Body of pancreas (tissue), 4 donors: ENCODE measurements at regions not wholly inside any gene's neighbourhood (a gene's known extent, or its start where the extent isn't known, plus 50 kb on each side); places are given as distances from the start of the nearest gene placed in this dataset.

Source experiments
- ATAC-seq: fragments of 150-250 bp; one replicate; pipeline ENCODE4 v1.9.1; 2016
- DNase-seq, 4 donors: peaks; one replicate each; pipeline ENCODE4 v3.0.0-alpha.2; 2019
- H3K27ac ChIP-seq, 4 donors: fragments of 200-600 bp; sonication (generic); 1 replicate in 3 of 4; 2 replicates in 1 of 4; pipeline versions ENCODE4 v1.5.1 to v1.6.1; 2016 to 2019; ENCODE audit warnings: mild to moderate bottlenecking in 1 of 4, mixed read lengths in 1 of 4, moderate library complexity in 1 of 4
- H3K27me3 ChIP-seq, 2 donors: fragments of 200-600 bp; sonication (generic); one replicate each; pipeline ENCODE4 v1.6.0; 2016; ENCODE audit warnings: mild to moderate bottlenecking in 1 of 2
- H3K36me3 ChIP-seq, 2 donors: fragments of 200-600 bp; sonication (generic); replicated peaks in 1 of 2; 2 replicates each; pipeline ENCODE4 v1.5.1; 2016; ENCODE audit warnings: low read depth in 2 of 2; ENCODE audit not compliant: insufficient read depth in 1 of 2
- H3K4me1 ChIP-seq: fragments of 200-600 bp; sonication (generic); one replicate; pipeline ENCODE4 v1.6.0; 2016
- H3K4me3 ChIP-seq, 2 donors: fragments of 200-600 bp; sonication (generic); 1 replicate in 1 of 2; 2 replicates in 1 of 2; pipeline ENCODE4 v1.5.1; 2016 to 2019
- H3K9me3 ChIP-seq, 3 donors: fragments of 200-600 bp; sonication (generic); 1 replicate in 2 of 3; 2 replicates in 1 of 3; pipeline ENCODE4 v1.5.1; 2016
- CTCF ChIP-seq, 7 experiments: fragments of 450-650 bp in 4 of 7; fragments of 200-600 bp in 3 of 7; sonication (generic) in 3 of 7; IDR thresholded peaks; one replicate each; pipeline ENCODE4 v1.5.1; 2016 to 2019; ENCODE audit warnings: antibody characterized with exemption in 7 of 7
- POLR2A ChIP-seq, 3 donors: fragments of 450-650 bp; IDR thresholded peaks; one replicate each; pipeline ENCODE4 v1.6.1; 2016; ENCODE audit warnings: antibody characterized with exemption in 3 of 3, mild to moderate bottlenecking in 2 of 3
- WGBS, 2 donors: methylation state at CpG; one replicate each; pipeline ENCODE4 v1.1.5; 2017; 5-methylcytosine and 5-hydroxymethylcytosine counted together
- intact Hi-C: fragments of 100-400 bp; cut with DNase I; formaldehyde crosslinking; loops from one replicate; pipeline ENCODE4 v1.15.1; 2023

DNA sequence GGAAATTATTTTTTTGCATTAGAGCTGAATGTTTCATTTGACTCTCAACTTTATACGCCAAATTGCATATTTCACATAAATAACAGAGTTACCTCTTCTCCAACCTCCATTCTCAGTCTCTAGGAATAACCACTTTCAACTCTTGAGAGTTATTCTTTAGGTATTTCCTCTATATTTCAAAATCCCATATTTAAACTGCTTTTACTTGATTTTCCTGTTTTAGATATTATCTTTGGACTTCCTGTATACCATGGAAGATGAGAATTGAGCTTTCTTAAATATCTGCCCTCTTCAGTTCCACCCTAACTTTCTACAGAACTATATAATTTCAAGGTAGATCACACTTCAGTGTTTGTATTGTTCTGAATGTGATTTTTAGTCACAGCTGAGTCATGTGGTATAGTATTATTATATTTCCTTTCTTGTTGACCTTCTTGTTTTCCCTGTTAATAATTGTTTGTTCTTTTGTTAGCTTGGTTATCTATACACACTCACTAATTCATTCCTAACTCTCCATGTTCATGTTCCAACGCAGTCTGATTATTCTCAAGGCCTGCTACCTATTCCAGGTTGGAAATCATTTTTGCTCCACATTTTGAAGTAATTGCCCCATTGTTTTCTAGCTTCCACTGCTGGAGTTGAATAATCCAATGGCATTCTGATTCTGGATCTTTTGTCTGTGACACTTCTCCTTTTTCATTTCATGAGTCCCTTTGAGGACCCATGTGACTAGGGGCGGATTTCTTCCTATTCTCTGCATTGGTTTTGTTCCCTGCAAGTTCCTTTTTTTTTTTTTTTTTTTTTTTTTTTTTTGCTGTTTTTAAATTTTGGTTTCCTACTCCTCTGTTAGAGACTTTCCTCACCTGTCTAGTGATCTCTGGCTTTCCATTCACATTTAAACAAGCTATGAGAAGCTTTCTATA lies 156.8 kb upstream of the RBMS1 start:
- DNase-seq (peak in 1 of 4 donors; percentile 22), ATAC-seq (no peak)
- Histone ChIP-seq H3K9me3 (no peaks in the 10 kb centered on the region), H3K36me3 (no peaks in the 10 kb centered on the region), H3K27ac (no peak overlapping the region), H3K27me3 (no peaks in the 10 kb centered on the region), H3K4me1 (peaks cover 16% of the 10 kb centered on the region), H3K4me3 (no peak overlapping the region)
- WGBS, 2 donors: 33 to 36% methylated on average over 3 of the region's 3 CpGs
- no peak for TF ChIP-seq POLR2A (IDR thresholded peaks at IDR 0.05)
- no peak for TF ChIP-seq CTCF (IDR thresholded peaks at IDR 0.05)
- intact Hi-C loops: no loop called here

DNA sequence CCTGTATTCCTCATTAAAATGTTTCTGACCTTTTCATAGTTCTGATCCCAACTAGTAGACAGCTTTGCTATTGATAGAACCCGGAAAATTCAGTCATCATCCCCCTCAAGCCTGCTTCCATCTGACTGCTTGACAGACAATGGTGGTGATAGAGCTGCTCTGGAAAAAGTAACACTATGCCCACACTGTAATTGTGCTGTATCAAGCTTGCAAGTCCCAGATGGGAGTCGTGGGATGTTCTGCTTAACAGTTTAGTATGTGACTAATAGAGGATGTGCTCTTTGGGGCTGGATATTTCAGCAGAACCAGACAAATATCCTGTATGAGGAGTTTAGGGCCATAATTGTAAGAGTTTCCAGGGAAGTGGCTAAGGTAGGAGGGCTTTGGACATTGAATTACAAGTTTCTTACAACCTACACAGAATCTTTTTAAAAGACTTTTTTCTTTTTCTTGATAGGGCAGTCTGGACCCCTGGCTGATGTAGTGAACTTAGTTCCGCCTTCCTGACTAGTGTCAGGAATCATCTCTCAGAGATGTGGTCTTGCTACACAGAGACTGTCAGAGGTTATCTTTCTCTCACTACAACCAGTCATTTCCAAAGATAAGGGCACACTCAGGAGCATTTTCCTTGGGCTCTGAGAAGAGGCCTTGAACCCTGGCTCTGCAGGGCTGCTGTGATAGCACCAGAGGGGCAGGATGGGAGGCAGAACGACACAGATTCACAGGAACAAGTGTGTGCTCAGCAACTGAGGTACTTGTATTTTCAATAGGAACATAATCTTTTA lies 158.0 kb upstream of the RBMS1 start:
- DNase-seq (no peak), ATAC-seq (no peak)
- intact Hi-C loops: no loop called here
- H3K36me3 ChIP-seq: no peaks in the 10 kb centered on the region
- H3K4me3 ChIP-seq: no peak overlapping the region
- H3K27me3 ChIP-seq: no peaks in the 10 kb centered on the region
- 60 to 73% methylated on average over 4 of the region's 4 CpGs for WGBS, 2 donors
- TF ChIP-seq POLR2A (IDR thresholded peaks at IDR 0.05): no peak
- TF ChIP-seq CTCF (IDR thresholded peaks at IDR 0.05): no peak
- no peaks in the 10 kb centered on the region for H3K9me3 ChIP-seq
- no peak overlapping the region for H3K27ac ChIP-seq
- peaks cover 16% of the 10 kb centered on the region for H3K4me1 ChIP-seq

- no peak overlapping the region for H3K27ac ChIP-seq
- no peak overlapping the region for H3K4me3 ChIP-seq
- H3K9me3 ChIP-seq: no peaks in the 10 kb centered on the region
- intact Hi-C loops: no loop called here
- TF ChIP-seq CTCF (IDR thresholded peaks at IDR 0.05) (no peak), POLR2A (IDR thresholded peaks at IDR 0.05) (no peak)
- DNase-seq: peak in 1 of 4 donors; percentile 27
- H3K36me3 ChIP-seq: no peaks in the 10 kb centered on the region
- no peaks in the 10 kb centered on the region for H3K27me3 ChIP-seq
- no peak for ATAC-seq
- 52 to 67% methylated on average over 5 of the region's 5 CpGs for WGBS, 2 donors
- peaks cover 14% of the 10 kb centered on the region for H3K4me1 ChIP-seq
Measured at GRCh38 chr2:160652236-160652635, 158.6 kb upstream of the RBMS1 start.

DNA sequence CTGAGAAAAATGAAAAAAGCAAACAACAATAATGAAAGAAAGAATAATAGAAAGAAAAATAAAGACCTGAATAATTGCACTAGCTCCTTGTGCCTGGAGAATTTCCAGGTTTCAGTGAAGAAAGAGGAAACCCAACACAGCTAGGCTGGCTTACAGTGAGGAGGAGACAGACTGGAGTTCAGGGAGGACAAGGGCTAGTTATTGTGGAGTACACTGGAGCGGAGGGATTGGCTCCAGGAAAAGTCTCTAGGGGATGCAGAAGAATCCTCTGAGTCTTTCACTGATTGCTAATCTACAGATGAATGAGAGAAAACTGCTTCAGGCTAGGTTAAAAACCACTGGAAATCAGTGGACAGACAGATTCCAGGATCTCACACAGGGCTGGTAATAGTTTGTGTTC lies 163.6 kb upstream of the RBMS1 start:
- no peaks in the 10 kb centered on the region for H3K36me3 ChIP-seq
- H3K9me3 ChIP-seq: no peaks in the 10 kb centered on the region
- H3K27me3 ChIP-seq: no peaks in the 10 kb centered on the region
- ATAC-seq (no peak), DNase-seq (peak in 1 of 4 donors; percentile 13)
- no peak overlapping the region for H3K27ac ChIP-seq
- TF ChIP-seq POLR2A (IDR thresholded peaks at IDR 0.05) (no peak), CTCF (IDR thresholded peaks at IDR 0.05) (no peak)
- no peaks in the 10 kb centered on the region for H3K4me1 ChIP-seq
- intact Hi-C loops: no loop called here
- 77% methylated on average over 1 of the region's 1 CpG for WGBS, 2 donors
- H3K4me3 ChIP-seq: no peak overlapping the region
